Neural crest cell (in vitro differentiated cells): ENCODE measurements at regions not wholly inside any gene's neighbourhood (a gene's known extent, or its start where the extent isn't known, plus 50 kb on each side); places are given as distances from the start of the nearest gene placed in this dataset.
"Not testable (repeated sequence)": the region's sequence is repeated elsewhere in the genome, so short reads cannot be mapped to it uniquely, and the experiment has no call there.

Experiments
- DNase-seq: peaks from one replicate; pipeline ENCODE4 v3.0.0; 2021; ENCODE audit warnings: low read depth, mixed read lengths, low spot score
- H3K27ac Mint-ChIP-seq: one replicate; pipeline ENCODE4 v1.8.0; 2021; ENCODE audit warnings: mild to moderate bottlenecking, mixed read lengths; ENCODE audit not compliant: unreplicated experiment
- H3K27me3 Mint-ChIP-seq: 2 replicates; pipeline ENCODE4 v1.8.0; 2021; ENCODE audit warnings: low read depth, mild to moderate bottlenecking, mixed read lengths
- H3K36me3 Mint-ChIP-seq: 2 replicates; pipeline ENCODE4 v1.8.0; 2021; ENCODE audit warnings: low read depth, mild to moderate bottlenecking, mixed read lengths
- H3K4me1 Mint-ChIP-seq: 2 replicates; pipeline ENCODE4 v1.8.0; 2021; ENCODE audit warnings: mixed read lengths
- H3K4me3 Mint-ChIP-seq: one replicate; pipeline ENCODE4 v1.8.0; 2021; ENCODE audit warnings: mild to moderate bottlenecking, mixed read lengths
- H3K9me3 Mint-ChIP-seq: 2 replicates; pipeline ENCODE4 v1.8.0; 2021; ENCODE audit warnings: mixed read lengths
- CTCF ChIP-seq: fragments of 200-600 bp; sonication (generic); conservative IDR thresholded peaks from 2 replicates; pipeline ENCODE4 v1.5.0; 2021; ENCODE audit warnings: antibody characterized with exemption, mild to moderate bottlenecking

- Mint-ChIP-seq H3K27me3 (no peaks in the 10 kb centered on the region), H3K27ac (no peak overlapping the region), H3K4me1 (peaks cover 11% of the 10 kb centered on the region), H3K9me3 (peaks cover 5% of the 10 kb centered on the region), H3K36me3 (no peaks in the 10 kb centered on the region), H3K4me3 (no peak overlapping the region)
- no peak for DNase-seq
- TF ChIP-seq CTCF, result no peak
Observed at GRCh38 chr2:39492716-39493115, 55.6 kb upstream of the MAP4K3 start.

- peaks cover 4% of the 10 kb centered on the region for H3K4me1 Mint-ChIP-seq
- H3K27me3 Mint-ChIP-seq, result no peaks in the 10 kb centered on the region
- no peaks in the 10 kb centered on the region for H3K36me3 Mint-ChIP-seq
- DNase-seq, result no peak
- no peak overlapping the region for H3K4me3 Mint-ChIP-seq
- no peak for TF ChIP-seq CTCF
- H3K9me3 Mint-ChIP-seq, result peaks cover 5% of the 10 kb centered on the region
- peak overlapping the region; percentile 62 for H3K27ac Mint-ChIP-seq
Observed at GRCh38 chr2:39494784-39495251, 57.7 kb upstream of the MAP4K3 start.

- no peak overlapping the region for H3K4me3 Mint-ChIP-seq
- H3K36me3 Mint-ChIP-seq, result no peaks in the 10 kb centered on the region
- no peak overlapping the region for H3K27ac Mint-ChIP-seq
- peaks cover 4% of the 10 kb centered on the region for H3K4me1 Mint-ChIP-seq
- H3K27me3 Mint-ChIP-seq, result no peaks in the 10 kb centered on the region
- no peak for DNase-seq
- peaks cover 5% of the 10 kb centered on the region for H3K9me3 Mint-ChIP-seq
- TF ChIP-seq CTCF, result no peak
Observed at GRCh38 chr2:39497082-39497801, 60.2 kb upstream of the MAP4K3 start.

DNA sequence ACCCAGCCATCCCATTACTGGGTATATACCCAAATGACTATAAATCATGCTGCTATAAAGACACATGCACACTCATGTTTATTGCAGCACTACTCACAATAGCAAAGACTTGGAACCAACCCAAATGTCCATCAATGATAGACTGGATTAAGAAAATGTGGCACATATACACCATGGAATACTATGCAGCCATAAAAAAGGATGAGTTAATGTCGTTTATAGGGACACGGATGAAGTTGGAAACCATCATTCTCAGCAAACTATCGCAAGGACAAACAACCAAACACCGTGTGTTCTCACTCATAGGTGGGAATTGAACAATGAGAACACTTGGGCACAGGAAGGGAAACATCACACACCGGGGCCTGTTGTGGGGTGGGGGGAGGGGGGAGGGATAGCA, 61.1 kb upstream of the MAP4K3 start:
- peak overlapping the region; percentile 13 for H3K27ac Mint-ChIP-seq
- H3K4me3 Mint-ChIP-seq, H3K4me1 Mint-ChIP-seq, H3K36me3 Mint-ChIP-seq, H3K27me3 Mint-ChIP-seq, DNase-seq, H3K9me3 Mint-ChIP-seq: not testable (repeated sequence)

- TF ChIP-seq CTCF, result no peak
- Mint-ChIP-seq H3K4me1 (peaks cover 4% of the 10 kb centered on the region), H3K9me3 (peaks cover 5% of the 10 kb centered on the region), H3K27ac (no peak overlapping the region), H3K27me3 (no peaks in the 10 kb centered on the region), H3K4me3 (no peak overlapping the region), H3K36me3 (no peaks in the 10 kb centered on the region)
- DNase-seq, result no peak
Observed at GRCh38 chr2:39498786-39499185, 61.7 kb upstream of the MAP4K3 start.

DNA sequence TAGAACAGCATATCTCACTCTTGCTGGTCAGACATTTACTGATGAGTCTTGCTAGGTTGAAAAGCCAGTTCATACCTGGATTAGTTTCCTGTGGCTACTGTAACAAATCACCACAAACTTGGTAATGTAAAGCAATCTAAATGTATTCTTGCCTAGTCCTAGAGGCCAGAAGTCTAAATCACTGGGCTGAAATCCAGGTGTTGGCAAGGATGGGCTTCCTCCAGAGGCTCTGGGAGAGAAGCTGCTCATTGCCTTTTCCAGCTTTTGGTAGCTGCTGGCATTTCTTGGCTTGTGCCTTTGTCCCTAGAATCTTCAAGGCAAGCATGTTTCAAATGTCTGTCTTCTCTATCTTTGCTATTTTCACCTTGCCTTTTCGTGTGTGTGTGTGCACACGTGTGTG, 62.3 kb upstream of the MAP4K3 start:
- Mint-ChIP-seq H3K27ac (no peak overlapping the region), H3K27me3 (no peaks in the 10 kb centered on the region), H3K4me3 (no peak overlapping the region), H3K4me1 (peaks cover 7% of the 10 kb centered on the region), H3K9me3 (peaks cover 5% of the 10 kb centered on the region), H3K36me3 (no peaks in the 10 kb centered on the region)
- no peak for DNase-seq
- no peak for TF ChIP-seq CTCF
